ENCODE measurements at regions not wholly inside any gene's neighbourhood (a gene's known extent, or its start where the extent isn't known, plus 50 kb on each side); places are given as distances from the start of the nearest gene placed in this dataset.
"Not testable (repeated sequence)": the region's sequence is repeated elsewhere in the genome, so short reads cannot be mapped to it uniquely, and the experiment has no call there.

DNA sequence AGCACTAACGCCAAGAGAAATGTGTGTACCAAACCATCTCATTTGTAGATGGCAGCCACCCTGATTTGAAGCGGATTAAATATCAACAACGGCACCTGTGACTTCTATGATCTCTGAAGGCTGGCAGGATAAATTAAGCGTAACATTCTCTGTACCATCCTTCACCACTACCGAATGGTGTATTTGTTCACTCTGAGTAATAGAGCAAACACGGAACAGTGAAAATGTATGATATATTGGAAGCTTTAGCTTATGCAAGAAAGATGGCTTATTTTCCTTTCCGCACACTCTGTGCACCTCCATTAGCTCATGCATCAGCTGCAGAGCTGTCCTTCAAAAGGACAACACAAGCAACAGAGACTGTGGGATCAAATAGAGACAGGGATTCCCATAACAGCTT lies 431.1 kb downstream of the PRELID2 start:
- no peak for DNase-seq (ENCODE audit: low spot score)
- Histone ChIP-seq H3K27me3 (no peaks in the 10 kb centered on the region), H3K4me1 (no peaks in the 10 kb centered on the region), H3K27ac (no peak overlapping the region), H3K4me3 (no peak overlapping the region), H3K9me3 (peaks cover 0 to 5% of the 10 kb centered on the region in 2 donors), H3K36me3 (no peaks in the 10 kb centered on the region)
- TF ChIP-seq, protein P1, sequence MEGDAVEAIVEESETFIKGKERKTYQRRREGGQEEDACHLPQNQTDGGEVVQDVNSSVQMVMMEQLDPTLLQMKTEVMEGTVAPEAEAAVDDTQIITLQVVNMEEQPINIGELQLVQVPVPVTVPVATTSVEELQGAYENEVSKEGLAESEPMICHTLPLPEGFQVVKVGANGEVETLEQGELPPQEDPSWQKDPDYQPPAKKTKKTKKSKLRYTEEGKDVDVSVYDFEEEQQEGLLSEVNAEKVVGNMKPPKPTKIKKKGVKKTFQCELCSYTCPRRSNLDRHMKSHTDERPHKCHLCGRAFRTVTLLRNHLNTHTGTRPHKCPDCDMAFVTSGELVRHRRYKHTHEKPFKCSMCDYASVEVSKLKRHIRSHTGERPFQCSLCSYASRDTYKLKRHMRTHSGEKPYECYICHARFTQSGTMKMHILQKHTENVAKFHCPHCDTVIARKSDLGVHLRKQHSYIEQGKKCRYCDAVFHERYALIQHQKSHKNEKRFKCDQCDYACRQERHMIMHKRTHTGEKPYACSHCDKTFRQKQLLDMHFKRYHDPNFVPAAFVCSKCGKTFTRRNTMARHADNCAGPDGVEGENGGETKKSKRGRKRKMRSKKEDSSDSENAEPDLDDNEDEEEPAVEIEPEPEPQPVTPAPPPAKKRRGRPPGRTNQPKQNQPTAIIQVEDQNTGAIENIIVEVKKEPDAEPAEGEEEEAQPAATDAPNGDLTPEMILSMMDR (IDR thresholded peaks at IDR 0.05), result no peak

DNA sequence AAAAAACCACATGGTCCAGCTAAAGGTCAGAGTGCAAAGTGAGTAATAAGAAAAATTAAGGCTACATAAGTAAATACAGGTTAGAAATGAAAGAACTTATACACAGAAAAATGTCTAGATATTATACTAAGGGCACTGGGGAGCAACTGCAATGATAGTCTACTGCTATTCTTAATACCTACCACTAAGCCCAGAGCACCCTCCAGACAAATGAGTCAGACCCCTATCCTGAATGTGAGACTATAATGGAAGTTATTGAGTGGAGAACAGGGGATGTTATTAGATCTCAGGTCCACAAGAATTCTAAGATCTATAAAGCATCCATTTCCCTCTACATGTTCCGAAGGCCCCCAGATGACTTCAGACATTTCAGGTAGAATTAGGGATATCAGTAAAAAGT lies 438.3 kb downstream of the PRELID2 start:
- no peaks in the 10 kb centered on the region for H3K4me1 ChIP-seq
- no peak for DNase-seq (ENCODE audit: low spot score)
- no peak overlapping the region for H3K4me3 ChIP-seq
- TF ChIP-seq, protein P1 (IDR thresholded peaks at IDR 0.05), result no peak
- no peaks in the 10 kb centered on the region for H3K36me3 ChIP-seq
- no peaks in the 10 kb centered on the region for H3K9me3 ChIP-seq
- no peak overlapping the region for H3K27ac ChIP-seq
- no peaks in the 10 kb centered on the region for H3K27me3 ChIP-seq

DNA sequence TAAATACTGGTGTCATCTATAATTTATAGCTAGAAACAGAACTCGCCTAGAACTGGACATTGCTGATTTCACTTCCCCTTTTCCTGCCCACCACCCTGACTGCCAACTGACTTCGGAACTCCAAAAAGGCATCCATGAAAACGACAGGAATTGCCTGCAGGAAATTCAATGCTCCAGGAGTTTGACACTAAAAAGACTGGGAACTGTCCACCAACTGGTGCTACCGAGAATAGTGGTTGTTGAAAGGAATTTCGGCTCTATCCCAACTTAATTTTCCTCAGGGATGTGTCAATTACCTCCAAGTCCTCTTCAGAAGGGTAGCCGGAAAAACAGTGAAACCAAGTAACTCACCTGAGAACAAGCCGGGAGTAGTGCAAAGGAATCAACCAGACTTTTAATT lies 440.0 kb downstream of the PRELID2 start:
- H3K4me3 ChIP-seq; DNase-seq (ENCODE audit: low spot score): not testable (repeated sequence)

GRCh38 chr5:145393426-145393825 lies 441.7 kb downstream of the PRELID2 start:
- Histone ChIP-seq H3K9me3 (no peaks in the 10 kb centered on the region), H3K4me1 (no peaks in the 10 kb centered on the region), H3K27me3 (no peaks in the 10 kb centered on the region), H3K27ac (no peak overlapping the region), H3K36me3 (no peaks in the 10 kb centered on the region), H3K4me3 (no peak overlapping the region)
- TF ChIP-seq, protein P1 (IDR thresholded peaks at IDR 0.05), result no peak
- DNase-seq (ENCODE audit: low spot score), result no peak

More for the DNA sequence above, 440.0 kb downstream of the PRELID2 start:
- H3K27me3 ChIP-seq, H3K4me1 ChIP-seq, H3K27ac ChIP-seq, H3K36me3 ChIP-seq, H3K9me3 ChIP-seq: not testable (repeated sequence)

DNA sequence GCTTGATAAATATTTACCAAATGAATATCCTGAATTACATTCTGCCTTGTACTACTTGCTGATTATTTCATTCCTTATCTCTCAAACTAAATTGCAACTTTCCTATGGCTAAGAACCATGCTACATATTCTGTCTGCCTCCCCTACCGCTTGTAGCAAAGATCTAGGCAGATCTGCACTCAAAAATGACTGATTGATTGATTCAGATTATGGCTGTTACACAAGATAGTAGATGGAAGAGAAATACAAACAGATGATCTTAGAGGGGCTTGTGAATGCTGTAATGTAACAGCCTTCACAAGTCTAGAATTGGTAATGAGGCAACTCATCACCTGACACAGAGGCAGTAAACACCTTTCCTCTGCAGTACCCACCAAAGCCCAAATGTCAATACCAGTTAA lies 446.1 kb downstream of the PRELID2 start:
- Histone ChIP-seq H3K27me3 (no peaks in the 10 kb centered on the region), H3K36me3 (no peaks in the 10 kb centered on the region)

GRCh38 chr5:145385276-145385675 lies 449.9 kb downstream of the PRELID2 start:
- DNase-seq (ENCODE audit: low spot score), result no peak
- no peaks in the 10 kb centered on the region for H3K9me3 ChIP-seq
- H3K27me3 ChIP-seq, result no peaks in the 10 kb centered on the region
- no peak overlapping the region for H3K4me3 ChIP-seq
- H3K27ac ChIP-seq, result no peak overlapping the region
- no peaks in the 10 kb centered on the region for H3K36me3 ChIP-seq
- TF ChIP-seq, protein P1 (IDR thresholded peaks at IDR 0.05), result no peak
- H3K4me1 ChIP-seq, result no peaks in the 10 kb centered on the region

More for the DNA sequence above, 446.1 kb downstream of the PRELID2 start:
- Histone ChIP-seq H3K9me3 (no peaks in the 10 kb centered on the region), H3K27ac (no peak overlapping the region), H3K4me3 (no peak overlapping the region), H3K4me1 (no peaks in the 10 kb centered on the region)
- no peak for DNase-seq (ENCODE audit: low spot score)
- TF ChIP-seq, protein P1 (IDR thresholded peaks at IDR 0.05), result no peak

Data from right atrium auricular region (tissue), 2 donors.